MCF 10A (cell line): ENCODE measurements at regions not wholly inside any gene's neighbourhood (a gene's known extent, or its start where the extent isn't known, plus 50 kb on each side); places are given as distances from the start of the nearest gene placed in this dataset.

ENCODE experiments used
- BruUV-seq: library from RNA; stranded (reverse); fragments of 400-500 nt; replicated peaks from 2 replicates; lab custom pipeline; 2021; lab: Mats Ljungman, UMichigan
- CTCF ChIA-PET: fragments of 300-600 bp; sonication (Branson Sonifier 250); formaldehyde crosslinking; extraction: SDS; loops from one replicate; lab custom pipeline; 2021; ENCODE audit warnings: antibody characterized with exemption, inconsistent platforms; lab: Yijun Ruan, JAX
- POLR2A ChIA-PET: fragments of 300-600, 350-650 bp; sonication (Branson Sonifier 250); formaldehyde crosslinking; extraction: SDS; loops from one replicate; lab custom pipeline; 2020; ENCODE audit warnings: antibody characterized with exemption, inconsistent platforms; lab: Yijun Ruan, JAX
- DNase-seq: peaks from one replicate; pipeline ENCODE4 v3.0.0-alpha.2; 2018; ENCODE audit not compliant: unreplicated experiment
- H3K27ac Mint-ChIP-seq: one replicate; pipeline ENCODE4 v1.8.0; 2022; ENCODE audit warnings: mild to moderate bottlenecking, low read depth, mixed read lengths; ENCODE audit not compliant: unreplicated experiment
- H3K27me3 Mint-ChIP-seq: one replicate; pipeline ENCODE4 v1.8.0; 2022; ENCODE audit warnings: mixed read lengths; ENCODE audit not compliant: insufficient read depth, unreplicated experiment
- H3K36me3 Mint-ChIP-seq: one replicate; pipeline ENCODE4 v1.8.0; 2022; ENCODE audit warnings: mild to moderate bottlenecking, moderate library complexity, mixed read lengths; ENCODE audit not compliant: insufficient read depth, unreplicated experiment
- H3K4me1 Mint-ChIP-seq: one replicate; pipeline ENCODE4 v1.8.0; 2022; ENCODE audit warnings: mixed read lengths; ENCODE audit not compliant: insufficient read depth, unreplicated experiment
- H3K4me3 Mint-ChIP-seq: one replicate; pipeline ENCODE4 v1.8.0; 2022; ENCODE audit warnings: mild to moderate bottlenecking, moderate library complexity, mixed read lengths; ENCODE audit not compliant: unreplicated experiment
- H3K9me3 Mint-ChIP-seq: one replicate; pipeline ENCODE4 v1.8.0; 2022; ENCODE audit warnings: mixed read lengths; ENCODE audit not compliant: unreplicated experiment
- intact Hi-C: fragments of 100-400 bp; cut with micrococcal nuclease; formaldehyde crosslinking; loops from 2 replicates; pipeline ENCODE4 v1.14.1; 2022
- TF ChIP-seq, protein P1 (sequence below): fragments of 200-600 bp; IDR thresholded peaks from one replicate; pipeline ENCODE4 v1.8.0; 2022; ENCODE audit warnings: antibody characterized with exemption, mild to moderate bottlenecking; ENCODE audit not compliant: unreplicated experiment

DNA sequence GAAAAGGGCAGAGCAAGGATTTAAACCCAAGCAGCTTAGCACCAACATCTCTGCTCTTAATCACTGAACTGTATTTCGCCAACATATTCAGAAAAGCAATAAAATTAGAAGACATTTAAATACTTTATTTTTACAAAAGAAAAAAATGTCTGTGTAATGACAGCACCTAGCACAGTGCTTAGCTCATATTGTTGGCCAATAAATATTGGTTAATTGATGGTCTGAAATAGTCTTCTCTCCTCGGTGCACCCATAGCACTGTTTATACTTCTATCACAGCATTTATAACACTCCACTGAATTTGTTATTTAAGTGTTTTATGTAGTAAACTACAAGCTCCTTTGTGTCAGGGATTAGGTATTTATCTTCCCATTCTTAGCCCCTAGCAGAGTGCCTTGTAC is 70.9 kb upstream of the PLPPR4 start:
- H3K27me3 Mint-ChIP-seq, result no peaks in the 10 kb centered on the region
- ChIA-PET POLR2A (no interaction called here), CTCF (interaction anchor here (1.1 kb wide), 1 partner anchor 13 kb away, joined by 3 read pairs; no protein-coding TSS in a partner anchor)
- H3K27ac Mint-ChIP-seq, result no peak overlapping the region
- TF ChIP-seq, protein P1, sequence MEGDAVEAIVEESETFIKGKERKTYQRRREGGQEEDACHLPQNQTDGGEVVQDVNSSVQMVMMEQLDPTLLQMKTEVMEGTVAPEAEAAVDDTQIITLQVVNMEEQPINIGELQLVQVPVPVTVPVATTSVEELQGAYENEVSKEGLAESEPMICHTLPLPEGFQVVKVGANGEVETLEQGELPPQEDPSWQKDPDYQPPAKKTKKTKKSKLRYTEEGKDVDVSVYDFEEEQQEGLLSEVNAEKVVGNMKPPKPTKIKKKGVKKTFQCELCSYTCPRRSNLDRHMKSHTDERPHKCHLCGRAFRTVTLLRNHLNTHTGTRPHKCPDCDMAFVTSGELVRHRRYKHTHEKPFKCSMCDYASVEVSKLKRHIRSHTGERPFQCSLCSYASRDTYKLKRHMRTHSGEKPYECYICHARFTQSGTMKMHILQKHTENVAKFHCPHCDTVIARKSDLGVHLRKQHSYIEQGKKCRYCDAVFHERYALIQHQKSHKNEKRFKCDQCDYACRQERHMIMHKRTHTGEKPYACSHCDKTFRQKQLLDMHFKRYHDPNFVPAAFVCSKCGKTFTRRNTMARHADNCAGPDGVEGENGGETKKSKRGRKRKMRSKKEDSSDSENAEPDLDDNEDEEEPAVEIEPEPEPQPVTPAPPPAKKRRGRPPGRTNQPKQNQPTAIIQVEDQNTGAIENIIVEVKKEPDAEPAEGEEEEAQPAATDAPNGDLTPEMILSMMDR, result no peak
- H3K36me3 Mint-ChIP-seq, result no peaks in the 10 kb centered on the region
- peaks cover 7% of the 10 kb centered on the region for H3K9me3 Mint-ChIP-seq
- no peaks in the 10 kb centered on the region for H3K4me1 Mint-ChIP-seq
- no peak overlapping the region for H3K4me3 Mint-ChIP-seq
- intact Hi-C loops, result no loop called here
- no peak for DNase-seq
- no TSS peak for BruUV-seq

DNA sequence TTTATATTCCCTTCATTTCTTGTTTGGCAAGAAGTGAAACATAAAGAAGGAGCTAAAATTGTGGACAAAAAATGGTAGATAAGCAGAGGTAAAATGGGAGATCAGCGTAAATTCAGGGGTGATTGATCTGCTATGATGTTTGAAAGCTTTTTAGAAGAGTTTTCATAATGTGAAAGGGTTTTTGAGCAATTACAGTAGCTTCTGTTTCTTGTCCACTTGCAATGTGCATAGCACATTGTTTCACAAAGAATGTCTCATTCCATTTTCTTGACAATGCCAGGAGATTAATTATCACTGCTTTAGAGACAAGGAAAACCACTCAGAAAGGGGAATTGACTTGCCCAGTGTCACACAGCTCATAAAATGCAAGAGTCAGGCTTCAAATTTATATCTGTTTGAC is 65.9 kb upstream of the PLPPR4 start:
- H3K4me3 Mint-ChIP-seq, result no peak overlapping the region
- POLR2A ChIA-PET, result no interaction called here
- no TSS peak for BruUV-seq
- CTCF ChIA-PET, result interaction anchor here (0.6 to 1.0 kb wide), 5 partner anchors 16 to 283 kb away, joined by 3 to 5 read pairs (median 3); no protein-coding TSS in a partner anchor
- no peaks in the 10 kb centered on the region for H3K9me3 Mint-ChIP-seq
- TF ChIP-seq, protein P1, result no peak
- no peaks in the 10 kb centered on the region for H3K36me3 Mint-ChIP-seq
- intact Hi-C loops, result no loop called here
- H3K4me1 Mint-ChIP-seq, result no peaks in the 10 kb centered on the region
- no peaks in the 10 kb centered on the region for H3K27me3 Mint-ChIP-seq
- no peak overlapping the region for H3K27ac Mint-ChIP-seq
- no peak for DNase-seq

DNA sequence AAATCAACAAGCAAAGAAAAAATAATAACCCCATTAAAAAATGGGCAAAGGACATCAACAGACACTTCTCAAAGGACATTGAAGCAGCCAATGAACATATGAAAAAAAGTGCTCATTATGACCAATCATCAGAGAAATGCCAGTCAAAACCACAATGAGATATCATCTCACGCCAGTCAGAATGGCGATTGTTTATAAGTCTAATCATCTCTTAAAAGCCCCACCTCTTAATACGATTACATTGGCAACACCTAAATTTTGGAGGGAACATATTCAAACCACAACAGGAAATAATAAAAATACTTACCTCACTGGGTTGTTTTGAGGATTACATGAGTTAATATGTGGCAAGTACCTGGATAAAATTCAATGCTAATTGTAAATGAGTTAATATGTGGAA is 57.1 kb upstream of the PLPPR4 start:
- BruUV-seq, result no TSS peak
- no peak for DNase-seq
- TF ChIP-seq, protein P1, result no peak
- Mint-ChIP-seq H3K4me1 (no peaks in the 10 kb centered on the region), H3K4me3 (no peak overlapping the region), H3K27ac (no peak overlapping the region), H3K9me3 (no peaks in the 10 kb centered on the region), H3K27me3 (no peaks in the 10 kb centered on the region), H3K36me3 (no peaks in the 10 kb centered on the region)
- ChIA-PET CTCF (interaction anchor here (0.6 kb wide), 1 partner anchor 439 kb away, joined by 3 read pairs; the partner anchor contains the start of gene PALMD), POLR2A (no interaction called here)
- intact Hi-C loops, result no loop called here
